SW480 (cell line): ENCODE measurements at regions not wholly inside any gene's neighbourhood (a gene's known extent, or its start where the extent isn't known, plus 50 kb on each side); places are given as distances from the start of the nearest gene placed in this dataset.

Experiments
- DNase-seq: peaks from one replicate; pipeline ENCODE4 v3.0.0-alpha.2; 2016; ENCODE audit warnings: low spot score

- DNase-seq = no peak
These were observed 253.8 kb upstream of the DMD start for GRCh38 chrX:33465137-33465536.

- DNase-seq = no peak
These were observed 245.8 kb upstream of the DMD start for GRCh38 chrX:33457102-33457501.

- DNase-seq = no peak
These were observed 235.9 kb upstream of the DMD start for GRCh38 chrX:33447285-33447684.

GRCh38 chrX:33434256-33435092 is 223.1 kb upstream of the DMD start:
- DNase-seq = peak; percentile 36

GRCh38 chrX:33416273-33416805 is 205.0 kb upstream of the DMD start:
- DNase-seq = no peak

- DNase-seq = no peak
These were observed 204.1 kb upstream of the DMD start for GRCh38 chrX:33415459-33415858.

GRCh38 chrX:33385546-33385945 is 174.2 kb upstream of the DMD start:
- no peak for DNase-seq

- no peak for DNase-seq
These were observed 168.5 kb upstream of the DMD start for GRCh38 chrX:33379839-33380238.

GRCh38 chrX:33357606-33358005 is 146.3 kb upstream of the DMD start:
- DNase-seq = no peak

- DNase-seq = no peak
These were observed 127.9 kb upstream of the DMD start for GRCh38 chrX:33339219-33339618.

GRCh38 chrX:33336783-33337182 is 125.4 kb upstream of the DMD start:
- peak; percentile 23 for DNase-seq

GRCh38 chrX:33333271-33333670 is 121.9 kb upstream of the DMD start:
- no peak for DNase-seq

GRCh38 chrX:33330798-33331197 is 119.4 kb upstream of the DMD start:
- no peak for DNase-seq

GRCh38 chrX:33324099-33324498 is 112.8 kb upstream of the DMD start:
- DNase-seq = no peak

GRCh38 chrX:33307911-33308354 is 96.6 kb upstream of the DMD start:
- DNase-seq = no peak

- no peak for DNase-seq
These were observed 87.3 kb upstream of the DMD start for GRCh38 chrX:33298622-33299021.

- DNase-seq = no peak
These were observed 74.2 kb upstream of the DMD start for GRCh38 chrX:33285550-33285949.

- no peak for DNase-seq
These were observed 65.7 kb upstream of the DMD start for GRCh38 chrX:33277046-33277445.

- DNase-seq = no peak
These were observed 62.2 kb upstream of the DMD start for GRCh38 chrX:33273535-33273934.

- DNase-seq = no peak
These were observed 61.6 kb upstream of the DMD start for GRCh38 chrX:33272986-33273385.
